ENCODE measurements at regions not wholly inside any gene's neighbourhood (a gene's known extent, or its start where the extent isn't known, plus 50 kb on each side); places are given as distances from the start of the nearest gene placed in this dataset.

- Mint-ChIP-seq H3K36me3 (ENCODE audit: insufficient read depth in 1 of 3, low read depth in 3 of 3) (0 out of 7 replicates have a peak, but pooled peaks cover 0 to 3% (median 0%) of the 10 kb centered on the region in 3 experiments), H3K27me3 (ENCODE audit: low read depth) (no peaks in the 10 kb centered on the region), H3K9me3 (no peaks in the 10 kb centered on the region), H3K27ac (no peak overlapping the region), H3K4me3 (no peak overlapping the region), H3K4me1 (peaks cover 21 to 22% of the 10 kb centered on the region in 2 experiments)
- Histone ChIP-seq H3K56ac (ENCODE audit: insufficient read length, low read depth, low read length) (no peak overlapping the region), H3K4me1 (ENCODE audit: insufficient read depth, low read length) (peaks cover 4% of the 10 kb centered on the region), H2BK15ac (ENCODE audit: low read depth, low read length) (no peak overlapping the region), H4K5ac (ENCODE audit: insufficient read length, low read depth, low read length) (no peak overlapping the region), H4K91ac (ENCODE audit: insufficient read length, low read depth, low read length) (no peak overlapping the region), H3K4ac (ENCODE audit: low read depth, low read length) (no peak overlapping the region), H3K9ac (ENCODE audit: extremely low read depth, insufficient read length, low read length) (no peak overlapping the region), H2AK5ac (ENCODE audit: insufficient read length, low read length) (no peak overlapping the region), H2AFZ (ENCODE audit: low read length) (no peak overlapping the region), H3K23ac (ENCODE audit: insufficient read length, low read depth, low read length) (no peak overlapping the region), H3K18ac (ENCODE audit: insufficient read length, low read depth, low read length) (no peak overlapping the region), H4K20me1 (ENCODE audit: control insufficient read depth, insufficient read depth, insufficient read length) (no peaks in the 10 kb centered on the region), H3K79me2 (ENCODE audit: insufficient read depth, low read length) (no peaks in the 10 kb centered on the region), H3K23me2 (ENCODE audit: insufficient read length, low read depth, low read length, poor library complexity, severe bottlenecking) (no peaks in the 10 kb centered on the region), H3K9me3 (ENCODE audit: control insufficient read depth, low read depth, low read length) (no peaks in the 10 kb centered on the region), H4K8ac (replicated peaks; ENCODE audit: insufficient read length, low read depth, low read length) (no peak overlapping the region), H3K14ac (ENCODE audit: insufficient read depth, low read length) (no peak overlapping the region), H3K4me2 (ENCODE audit: insufficient read depth, insufficient read length, low read length) (no peak overlapping the region), H3K27me3 (ENCODE audit: insufficient read depth, low read length) (no peaks in the 10 kb centered on the region), H3T11ph (ENCODE audit: low read length) (no peak overlapping the region), H2BK120ac (ENCODE audit: low read depth, low read length, poor library complexity, severe bottlenecking) (no peak overlapping the region), H3K79me1 (ENCODE audit: insufficient read depth, low read depth, low read length, poor library complexity, severe bottlenecking) (no peaks in the 10 kb centered on the region), H2BK5ac (ENCODE audit: insufficient read length, low read length) (no peak overlapping the region), H3K27ac (ENCODE audit: insufficient read length, low read depth, low read length) (no peak overlapping the region), H2BK12ac (ENCODE audit: insufficient read length, low read depth, low read length) (no peak overlapping the region), H2BK20ac (ENCODE audit: low read depth, low read length, poor library complexity, severe bottlenecking) (no peak overlapping the region)
- no CpG with 5 or more reads among the region's 6 CpGs for whole genome bisulfite sequencing (ENCODE audit: extremely low coverage, insufficient read length, low lambda C conversion rate)
- no peak for DNase-seq
- no peak for TF ChIP-seq CTCF (conservative IDR thresholded peaks at IDR 0.05)
These were observed 169.7 kb upstream of the ATP2B1 start for GRCh38 chr12:89878327-89878726.

Measured in H9 (cell line).